ENCODE measurements at regions not wholly inside any gene's neighbourhood (a gene's known extent, or its start where the extent isn't known, plus 50 kb on each side); places are given as distances from the start of the nearest gene placed in this dataset.

- Histone ChIP-seq H3K27me3 (peaks cover 24 to 58% (median 40%) of the 10 kb centered on the region in 3 donors), H3K9me3 (no peaks in the 10 kb centered on the region), H3K4me1 (peaks cover 0 to 14% (median 11%) of the 10 kb centered on the region in 4 donors), H3K36me3 (no peaks in the 10 kb centered on the region), H3K27ac (no peak overlapping the region), H3K4me3 (no peak overlapping the region)
- intact Hi-C loops (cut with DNase I): no loop called here
- 40 to 43% methylated on average over 8 of the region's 8 CpGs for WGBS, 2 donors
- no peak for TF ChIP-seq POLR2AphosphoS5 (IDR thresholded peaks at IDR 0.05)
- TF ChIP-seq CTCF (IDR thresholded peaks at IDR 0.05): no peak
- TF ChIP-seq POLR2A (IDR thresholded peaks at IDR 0.05): no peak
- no peak for TF ChIP-seq EP300 (IDR thresholded peaks at IDR 0.05)
- no peak for DNase-seq
Measured at GRCh38 chrX:2582667-2583066, 81.9 kb upstream of the DHRSX start.

- no peak overlapping the region for H3K4me3 ChIP-seq
- intact Hi-C loops (cut with DNase I): no loop called here
- H3K36me3 ChIP-seq: no peaks in the 10 kb centered on the region
- peaks cover 0 to 14% (median 11%) of the 10 kb centered on the region in 4 donors for H3K4me1 ChIP-seq
- H3K27ac ChIP-seq: no peak overlapping the region
- DNase-seq: no peak
- H3K27me3 ChIP-seq: peaks cover 24 to 58% (median 40%) of the 10 kb centered on the region in 3 donors
- TF ChIP-seq POLR2A (IDR thresholded peaks at IDR 0.05) (no peak), POLR2AphosphoS5 (IDR thresholded peaks at IDR 0.05) (no peak), EP300 (IDR thresholded peaks at IDR 0.05) (no peak)
- 93 to 94% methylated on average over 4 of the region's 4 CpGs for WGBS, 2 donors
- H3K9me3 ChIP-seq: no peaks in the 10 kb centered on the region
Measured at GRCh38 chrX:2581296-2581695, 80.5 kb upstream of the DHRSX start.

- Histone ChIP-seq H3K27ac (no peak overlapping the region), H3K9me3 (no peaks in the 10 kb centered on the region), H3K36me3 (no peaks in the 10 kb centered on the region), H3K4me3 (no peak overlapping the region), H3K27me3 (peaks cover 12 to 43% (median 34%) of the 10 kb centered on the region in 3 donors), H3K4me1 (peaks cover 0 to 13% (median 7%) of the 10 kb centered on the region in 4 donors)
- no peak for TF ChIP-seq EP300 (IDR thresholded peaks at IDR 0.05)
- no peak for TF ChIP-seq POLR2A (IDR thresholded peaks at IDR 0.05)
- 60 to 77% methylated on average over 12 of the region's 12 CpGs for WGBS, 2 donors
- DNase-seq: no peak
- intact Hi-C loops (cut with DNase I): no loop called here
Measured at GRCh38 chrX:2578864-2579263, 78.1 kb upstream of the DHRSX start.

- H3K4me1 ChIP-seq: peaks cover 0 to 4% (median 0%) of the 10 kb centered on the region in 4 donors
- H3K9me3 ChIP-seq: no peaks in the 10 kb centered on the region
- intact Hi-C loops (cut with DNase I): no loop called here
- no peak for DNase-seq
- peaks cover 2 to 33% (median 25%) of the 10 kb centered on the region in 3 donors for H3K27me3 ChIP-seq
- no peak overlapping the region for H3K4me3 ChIP-seq
- WGBS, 2 donors: 87 to 93% methylated on average over 15 of the region's 15 CpGs
- H3K27ac ChIP-seq: no peak overlapping the region
- H3K36me3 ChIP-seq: no peaks in the 10 kb centered on the region
- TF ChIP-seq POLR2AphosphoS5 (IDR thresholded peaks at IDR 0.05) (no peak), EP300 (IDR thresholded peaks at IDR 0.05) (no peak), POLR2A (IDR thresholded peaks at IDR 0.05) (no peak), CTCF (IDR thresholded peaks at IDR 0.05) (no peak)
Measured at GRCh38 chrX:2577844-2578466, 77.2 kb upstream of the DHRSX start.

GRCh38 chrX:2576793-2577192 lies 76.0 kb upstream of the DHRSX start:
- no peaks in the 10 kb centered on the region for H3K36me3 ChIP-seq
- intact Hi-C loops (cut with DNase I): no loop called here
- no peak overlapping the region for H3K27ac ChIP-seq
- H3K9me3 ChIP-seq: no peaks in the 10 kb centered on the region
- no peak overlapping the region for H3K4me3 ChIP-seq
- 94 to 95% methylated on average over 8 of the region's 8 CpGs for WGBS, 2 donors
- TF ChIP-seq POLR2A (IDR thresholded peaks at IDR 0.05): no peak
- no peak for TF ChIP-seq EP300 (IDR thresholded peaks at IDR 0.05)
- no peak for TF ChIP-seq CTCF (IDR thresholded peaks at IDR 0.05)
- no peak for TF ChIP-seq POLR2AphosphoS5 (IDR thresholded peaks at IDR 0.05)
- no peak for DNase-seq
- peaks cover 0 to 22% (median 13%) of the 10 kb centered on the region in 3 donors for H3K27me3 ChIP-seq
- no peaks in the 10 kb centered on the region for H3K4me1 ChIP-seq

- no peak for TF ChIP-seq POLR2A (IDR thresholded peaks at IDR 0.05)
- H3K36me3 ChIP-seq: no peaks in the 10 kb centered on the region
- intact Hi-C loops (cut with DNase I): no loop called here
- H3K27me3 ChIP-seq: no peaks in the 10 kb centered on the region
- H3K9me3 ChIP-seq: no peaks in the 10 kb centered on the region
- no peak overlapping the region for H3K4me3 ChIP-seq
- 81 to 92% methylated on average over 6 of the region's 6 CpGs for WGBS, 2 donors
- DNase-seq: no peak
- no peak overlapping the region for H3K27ac ChIP-seq
- H3K4me1 ChIP-seq: no peaks in the 10 kb centered on the region
Measured at GRCh38 chrX:2574271-2574670, 73.5 kb upstream of the DHRSX start.

Measured in sigmoid colon (tissue), 6 donors.